SK-N-DZ (cell line): ENCODE measurements at regions not wholly inside any gene's neighbourhood (a gene's known extent, or its start where the extent isn't known, plus 50 kb on each side); places are given as distances from the start of the nearest gene placed in this dataset.
"Not testable (repeated sequence)": the region's sequence is repeated elsewhere in the genome, so short reads cannot be mapped to it uniquely, and the experiment has no call there.

Source experiments
- DNase-seq: peaks from one replicate; pipeline ENCODE4 v3.0.0-alpha.2; 2015; ENCODE audit warnings: low spot score

- no peak for DNase-seq
Measured at GRCh38 chr21:23638131-23638695, 1969.1 kb downstream of the MRPL39 start.

GRCh38 chr21:23633447-23633940, 1973.8 kb downstream of the MRPL39 start:
- no peak for DNase-seq

GRCh38 chr21:23624281-23624680, 1983.0 kb downstream of the MRPL39 start:
- DNase-seq, result no peak

- DNase-seq, result no peak
Measured at GRCh38 chr21:23613014-23613413, 1994.3 kb downstream of the MRPL39 start.

GRCh38 chr21:23612210-23612609, 1995.1 kb downstream of the MRPL39 start:
- peak; percentile 77 for DNase-seq

- peak; percentile 71 for DNase-seq
Measured at GRCh38 chr21:23607782-23608431, 1999.4 kb downstream of the MRPL39 start.

GRCh38 chr21:23601549-23601948, 2005.7 kb downstream of the MRPL39 start:
- DNase-seq, result no peak

GRCh38 chr21:23593582-23593981, 2013.7 kb downstream of the MRPL39 start:
- no peak for DNase-seq

GRCh38 chr21:23585419-23585818, 2021.9 kb downstream of the MRPL39 start:
- DNase-seq, result no peak

- DNase-seq, result no peak
Measured at GRCh38 chr21:23579573-23579972, 2027.7 kb downstream of the MRPL39 start.

- peak; percentile 4 for DNase-seq
Measured at GRCh38 chr21:23578027-23578426, 2029.3 kb downstream of the MRPL39 start.

- no peak for DNase-seq
Measured at GRCh38 chr21:23574932-23575331, 2032.3 kb downstream of the MRPL39 start.

GRCh38 chr21:23548924-23549323, 2058.4 kb downstream of the MRPL39 start:
- DNase-seq, result not testable (repeated sequence)

- DNase-seq, result no peak
Measured at GRCh38 chr21:23543333-23543732, 2063.9 kb downstream of the MRPL39 start.

- DNase-seq, result no peak
Measured at GRCh38 chr21:23542097-23542496, 2065.2 kb downstream of the MRPL39 start.

GRCh38 chr21:23541571-23541970, 2065.7 kb downstream of the MRPL39 start:
- DNase-seq, result no peak

GRCh38 chr21:23534850-23535249, 2072.4 kb downstream of the MRPL39 start:
- DNase-seq, result peak; percentile 29

GRCh38 chr21:23531444-23531843, 2075.8 kb downstream of the MRPL39 start:
- DNase-seq, result no peak

- no peak for DNase-seq
Measured at GRCh38 chr21:23524685-23525084, 2082.6 kb downstream of the MRPL39 start.

GRCh38 chr21:23522751-23523150, 2084.5 kb downstream of the MRPL39 start:
- DNase-seq, result no peak

GRCh38 chr21:23507501-23507900, 2099.8 kb downstream of the MRPL39 start:
- DNase-seq, result no peak

- no peak for DNase-seq
Measured at GRCh38 chr21:23496729-23497128, 2110.6 kb downstream of the MRPL39 start.

- DNase-seq, result no peak
Measured at GRCh38 chr21:23488245-23488644, 2119.0 kb downstream of the MRPL39 start.
